Hematopoietic multipotent progenitor cell treated with erythropoietin and hydrocortisone succinate and interleukin-3 and kit ligand, for 8 days (in vitro differentiated cells): ENCODE measurements at regions not wholly inside any gene's neighbourhood (a gene's known extent, or its start where the extent isn't known, plus 50 kb on each side); places are given as distances from the start of the nearest gene placed in this dataset.
"Not testable (repeated sequence)": the region's sequence is repeated elsewhere in the genome, so short reads cannot be mapped to it uniquely, and the experiment has no call there.

Source experiments
- DNase-seq: peaks from one replicate; pipeline ENCODE4 v3.0.0-alpha.2; 2015

GRCh38 chr5:83001796-83002381, 75.3 kb downstream of the TMEM167A start:
- no peak for DNase-seq

DNA sequence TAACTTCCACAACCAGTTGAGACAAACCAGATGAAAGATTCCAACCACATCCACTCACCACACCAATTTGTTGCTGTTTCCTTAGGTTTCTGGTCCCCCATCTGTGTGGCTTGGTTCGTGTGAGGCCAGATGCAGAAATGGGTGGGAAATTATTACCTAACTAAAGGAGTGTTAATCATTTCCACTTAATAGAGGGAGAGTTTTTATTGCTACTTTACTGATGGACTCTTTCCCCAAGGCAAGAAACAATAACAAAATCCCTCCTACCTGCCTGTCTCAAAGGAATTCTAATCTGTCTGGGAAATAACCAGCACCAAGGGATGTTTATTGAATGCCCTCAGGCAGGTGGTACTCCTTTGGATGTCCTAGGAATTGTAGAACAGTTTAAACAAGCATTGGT, 76.3 kb downstream of the TMEM167A start:
- DNase-seq, result no peak

DNA sequence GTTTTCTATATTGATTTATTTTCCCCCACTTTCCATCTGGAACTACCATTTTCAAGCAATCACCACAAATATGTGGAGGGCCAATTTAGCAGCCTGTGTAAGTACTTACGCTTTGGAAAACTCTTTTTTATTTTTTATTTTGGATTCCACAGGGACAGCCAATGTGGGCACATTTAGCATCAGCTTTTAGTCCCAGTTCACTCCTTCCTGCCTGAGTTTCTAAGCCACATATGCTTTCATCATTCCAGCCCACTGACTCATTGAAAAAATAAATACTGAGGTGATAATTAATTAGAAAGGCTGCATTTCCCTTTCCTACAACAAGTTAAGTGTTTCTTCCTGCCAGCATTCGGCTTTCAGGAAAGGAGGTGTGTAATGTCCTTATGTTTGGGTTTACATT, 76.8 kb downstream of the TMEM167A start:
- DNase-seq, result no peak

GRCh38 chr5:82993416-82993815, 83.8 kb downstream of the TMEM167A start:
- no peak for DNase-seq

- no peak for DNase-seq
Measured at GRCh38 chr5:82992646-82993045, 84.5 kb downstream of the TMEM167A start.

- no peak for DNase-seq
Measured at GRCh38 chr5:82991678-82992323, 85.4 kb downstream of the TMEM167A start.

- no peak for DNase-seq
Measured at GRCh38 chr5:82991059-82991458, 86.1 kb downstream of the TMEM167A start.

DNA sequence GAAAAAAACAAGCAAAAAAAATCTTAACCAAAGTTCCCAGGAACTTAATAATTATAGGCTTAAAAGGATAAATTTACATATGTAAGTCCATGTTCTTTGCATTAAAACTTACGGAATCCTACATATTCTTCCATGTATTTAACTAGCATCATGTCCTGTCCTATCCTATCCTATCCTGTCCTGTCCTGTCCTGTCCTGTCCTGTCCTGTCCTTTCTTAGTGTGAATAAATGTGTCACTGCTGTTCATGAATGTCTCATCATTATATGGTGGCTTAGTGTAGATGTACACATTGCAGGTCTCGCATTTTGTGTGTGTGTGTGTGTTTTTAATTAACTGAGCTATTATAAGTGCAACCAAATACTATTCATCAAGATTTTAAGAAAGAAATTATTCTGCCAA, 90.0 kb downstream of the TMEM167A start:
- no peak for DNase-seq

DNA sequence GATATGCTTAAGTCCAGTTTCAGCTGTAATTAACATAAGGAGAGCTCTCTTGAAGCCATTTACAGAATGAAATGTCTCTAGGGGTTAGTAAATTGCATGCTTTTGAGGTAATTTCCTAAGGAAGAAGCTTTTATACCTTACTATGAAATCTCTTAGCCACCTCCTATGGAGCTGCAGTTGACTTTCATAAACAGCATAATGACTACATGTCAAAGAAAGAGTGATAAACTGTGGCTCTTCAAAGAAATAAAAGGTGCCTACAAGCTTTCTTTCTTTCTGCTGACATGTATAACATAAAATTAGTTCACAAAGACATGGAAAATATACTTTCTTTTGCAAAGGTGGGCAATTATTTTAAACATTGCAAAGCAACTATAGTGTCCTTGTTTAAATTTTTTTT, 90.8 kb downstream of the TMEM167A start:
- no peak for DNase-seq

GRCh38 chr5:82985763-82986162, 91.4 kb downstream of the TMEM167A start:
- no peak for DNase-seq

DNA sequence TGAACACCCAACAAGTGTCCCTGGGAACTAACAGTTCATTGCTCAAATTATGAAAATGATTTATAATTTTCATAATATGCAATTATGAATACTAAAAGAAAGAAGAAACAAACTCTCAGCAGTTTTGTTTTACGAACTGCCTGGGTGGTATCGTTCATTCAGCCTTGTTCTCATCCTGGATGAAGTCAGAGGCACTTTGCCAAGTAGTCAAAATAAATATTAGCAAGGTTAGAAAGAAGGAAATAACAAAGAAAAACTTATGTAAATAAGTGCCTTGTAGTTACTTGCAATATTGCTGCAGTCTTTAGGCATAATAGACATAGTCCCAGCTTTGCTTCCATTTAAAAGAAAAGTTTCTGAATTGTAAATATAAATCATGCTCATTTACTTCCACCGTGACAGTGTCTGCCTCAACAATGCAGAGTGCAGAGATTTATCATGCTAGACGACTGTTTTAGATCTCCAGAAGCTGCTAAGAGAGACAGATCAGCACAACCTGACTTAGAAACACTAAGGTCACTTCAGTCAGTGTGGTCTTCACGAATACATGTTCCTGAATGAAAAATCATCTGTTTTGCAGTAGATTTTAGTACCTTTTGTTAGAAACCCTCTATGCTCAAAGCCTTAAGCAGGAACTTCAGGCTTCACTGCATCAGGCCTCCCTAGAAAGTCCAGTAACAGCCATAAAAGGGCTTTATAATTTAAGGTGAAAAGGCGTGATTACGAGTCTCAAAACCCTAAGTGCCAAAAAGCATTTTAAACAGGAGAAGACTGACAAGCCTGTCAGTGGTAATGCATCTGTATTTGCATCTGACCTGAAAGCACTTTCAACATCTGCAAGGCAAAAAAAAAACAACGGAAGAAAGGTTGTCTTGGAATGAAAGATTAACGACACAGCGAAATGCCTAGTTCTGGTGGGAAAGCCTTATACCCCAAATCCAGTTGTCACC, 92.1 kb downstream of the TMEM167A start:
- no peak for DNase-seq

DNA sequence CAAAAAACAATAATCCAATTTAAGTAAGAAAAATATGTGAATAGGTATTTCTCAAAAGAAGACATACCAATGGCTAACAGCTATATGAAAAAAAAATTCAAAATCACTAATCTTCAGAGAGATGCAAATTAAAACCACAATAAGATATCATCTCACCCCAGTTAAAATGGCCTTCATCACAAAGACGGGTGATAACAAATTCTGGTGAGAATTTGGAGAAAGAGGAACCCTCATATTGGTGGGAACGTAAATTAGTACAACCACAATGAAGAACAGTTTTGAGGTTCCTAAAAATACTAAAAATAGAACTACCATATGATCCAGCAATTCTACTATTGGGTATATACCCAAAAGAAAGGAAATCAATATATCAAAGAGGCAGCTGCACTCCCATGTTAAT, 94.3 kb downstream of the TMEM167A start:
- DNase-seq, result no peak

DNA sequence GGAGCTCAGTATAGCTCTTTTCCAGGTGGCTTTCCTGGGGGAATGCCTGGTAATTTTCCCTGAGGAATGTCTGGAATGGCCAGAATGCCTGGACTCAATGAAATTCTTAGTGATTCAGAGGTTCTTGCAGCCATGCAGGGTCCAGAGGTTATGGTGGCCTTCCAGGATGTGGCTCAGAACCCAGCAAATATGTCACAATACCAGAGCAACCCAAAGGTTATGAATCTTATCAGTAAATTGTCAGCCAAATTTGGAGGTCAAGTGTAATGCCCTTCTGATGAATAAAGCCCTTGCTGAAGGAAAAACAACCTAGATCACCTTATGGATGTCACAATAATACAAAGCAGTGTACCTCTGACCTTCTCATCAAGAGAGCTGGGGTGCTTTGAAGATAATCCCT, 100.3 kb downstream of the TMEM167A start:
- DNase-seq, result not testable (repeated sequence)

DNA sequence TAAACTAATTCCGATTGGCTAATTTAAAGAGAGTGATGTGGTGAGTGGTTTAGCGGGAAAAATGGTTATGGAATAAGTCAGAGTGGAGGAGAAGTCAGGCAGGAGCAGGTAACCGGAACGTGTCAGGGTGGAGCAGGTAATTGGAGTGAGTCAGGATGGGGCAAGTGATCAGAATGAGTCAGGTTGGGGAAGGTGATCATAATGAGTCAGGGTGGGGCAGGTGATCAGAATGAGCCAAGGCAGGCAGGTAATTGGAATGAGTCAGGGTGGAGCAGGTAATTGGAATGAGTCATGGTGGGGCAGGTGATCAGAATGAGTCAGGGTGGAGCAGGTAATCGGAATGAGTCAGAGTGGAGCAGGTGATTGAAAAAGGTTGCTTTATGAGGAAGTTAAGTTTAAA, 101.4 kb downstream of the TMEM167A start:
- no peak for DNase-seq

- no peak for DNase-seq
Measured at GRCh38 chr5:82975396-82975795, 101.8 kb downstream of the TMEM167A start.

DNA sequence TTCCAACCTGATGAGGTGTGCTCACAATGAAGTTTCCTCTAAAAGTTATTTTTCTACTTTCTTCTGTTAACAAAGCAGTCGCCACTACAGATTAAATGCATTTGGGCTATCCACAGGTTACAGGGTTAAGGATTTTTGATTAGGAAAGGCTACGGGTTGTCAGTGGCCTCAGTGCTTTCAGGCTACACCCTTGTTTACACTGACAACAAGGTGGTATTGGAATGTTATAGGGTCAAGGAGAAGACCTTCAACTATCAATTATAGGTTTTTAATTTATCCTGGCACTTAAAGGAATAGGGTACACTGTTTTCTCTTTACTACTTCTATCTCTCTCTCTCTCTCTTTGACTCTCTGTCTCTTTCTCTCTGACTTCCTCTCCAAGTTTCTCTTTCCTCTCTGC, 102.8 kb downstream of the TMEM167A start:
- not testable (repeated sequence) for DNase-seq

GRCh38 chr5:82971901-82972300, 105.3 kb downstream of the TMEM167A start:
- DNase-seq, result no peak

- not testable (repeated sequence) for DNase-seq
Measured at GRCh38 chr5:82971034-82971806, 106.0 kb downstream of the TMEM167A start.

DNA sequence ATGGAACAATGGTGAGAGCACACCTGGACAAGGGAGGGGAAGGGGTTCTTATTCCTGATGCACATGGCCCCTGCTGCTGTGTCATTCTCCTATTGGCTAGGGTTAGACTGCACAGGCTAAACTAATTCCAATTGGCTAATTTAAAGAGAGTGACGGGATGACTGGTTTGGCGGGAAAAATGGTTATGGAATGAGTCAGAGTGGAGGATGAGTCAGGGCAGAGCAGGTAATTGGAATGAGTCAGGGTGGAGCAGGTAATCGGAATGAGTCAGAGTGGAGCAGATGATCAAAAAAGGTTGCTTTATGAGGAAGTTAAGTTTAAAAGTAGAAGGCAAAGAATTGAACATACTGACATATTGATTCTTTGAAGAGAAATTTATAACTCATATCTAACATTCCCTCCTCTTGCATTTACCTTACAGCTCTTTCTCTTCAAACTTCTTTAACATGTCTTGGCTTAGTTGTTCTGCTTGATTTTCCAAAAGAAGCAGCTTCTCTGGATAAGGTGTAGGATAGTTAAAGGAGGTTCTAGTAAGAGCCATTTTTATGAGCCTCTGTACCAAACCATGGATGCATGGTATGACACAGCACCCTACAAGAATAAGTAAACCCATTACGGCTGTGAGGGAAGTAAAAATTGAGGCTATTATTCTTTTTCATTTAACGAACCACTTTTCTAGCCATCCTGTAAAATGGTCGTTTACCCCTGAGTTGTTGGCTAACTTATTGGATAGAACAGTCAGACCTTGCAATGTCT, 107.8 kb downstream of the TMEM167A start:
- not testable (repeated sequence) for DNase-seq

DNA sequence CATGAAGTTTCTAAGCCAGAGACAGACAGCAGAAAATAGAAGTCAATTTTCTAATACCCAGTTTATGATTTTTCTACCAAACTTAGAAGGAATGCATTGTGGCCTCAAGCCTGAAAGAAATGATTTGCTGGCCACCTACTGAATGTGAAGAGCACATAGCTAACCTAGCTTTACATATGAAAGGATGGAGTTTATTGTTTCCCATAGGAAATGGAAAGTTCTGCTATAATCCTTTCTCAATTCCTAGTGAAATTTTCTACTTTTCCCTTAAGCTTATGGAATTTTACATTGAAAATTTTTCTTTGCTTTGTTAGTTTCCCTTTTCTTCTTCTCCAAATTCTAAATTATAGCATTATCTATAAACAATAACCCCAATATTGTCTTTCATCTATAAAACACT, 110.1 kb downstream of the TMEM167A start:
- DNase-seq, result no peak

DNA sequence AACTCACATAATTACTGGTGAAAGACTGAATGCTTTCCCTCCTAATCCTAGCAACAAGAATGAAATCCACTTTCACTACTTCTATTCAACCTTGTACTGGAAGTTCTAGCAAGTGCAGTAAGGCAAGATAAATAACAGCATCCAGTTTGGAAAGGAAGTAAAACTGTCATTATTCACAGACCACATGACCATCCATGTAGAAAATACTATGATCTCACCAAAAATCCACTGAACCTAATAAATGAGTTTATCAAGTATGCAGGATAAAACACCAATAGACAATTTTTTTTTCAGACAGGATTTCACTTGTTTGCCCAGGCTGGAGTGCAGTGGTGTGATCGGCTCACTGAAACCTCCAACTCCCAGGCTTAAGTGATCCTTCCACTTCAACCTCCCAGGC, 117.7 kb downstream of the TMEM167A start:
- no peak for DNase-seq

DNA sequence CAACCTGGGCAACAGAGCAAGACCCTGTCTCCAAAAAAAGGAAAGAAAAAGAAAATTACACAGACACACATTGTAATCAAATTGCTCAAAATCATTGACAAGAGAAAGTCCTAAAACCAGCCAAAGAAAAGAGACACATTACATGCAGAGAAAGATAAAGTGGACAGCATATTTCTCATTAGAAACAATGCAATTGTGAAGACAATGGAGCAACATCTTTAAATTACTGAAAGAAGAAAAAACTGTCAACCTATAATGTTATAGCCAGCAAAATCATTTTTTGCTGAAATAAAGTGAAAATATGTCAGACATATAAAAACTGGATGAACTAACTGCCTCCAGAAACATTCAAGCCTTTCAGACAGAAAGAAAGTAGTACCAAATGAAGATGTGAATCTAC, 120.6 kb downstream of the TMEM167A start:
- DNase-seq, result no peak
